ENCODE measurements at regions not wholly inside any gene's neighbourhood (a gene's known extent, or its start where the extent isn't known, plus 50 kb on each side); places are given as distances from the start of the nearest gene placed in this dataset.

- H3K4me3 ChIP-seq (replicated peaks in 1 of 3; ENCODE audit: low read depth in 2 of 3, low read length in 3 of 3) = no peak overlapping the region
Measured at GRCh38 chr6:11473008-11473740, 64.4 kb upstream of the TMEM170B start.

GRCh38 chr6:11471261-11471660 is 66.3 kb upstream of the TMEM170B start:
- H4K20me1 ChIP-seq (ENCODE audit: insufficient read depth, low read length) = no peaks in the 10 kb centered on the region
- Mint-ChIP-seq H3K36me3 (peaks cover 0 to 3% of the 10 kb centered on the region in 2 donors), H3K4me3 (no peak overlapping the region), H3K9me3 (peaks cover 0 to 4% (median 0%) of the 10 kb centered on the region in 7 donors), H3K27ac (no peak overlapping the region), H3K27me3 (ENCODE audit: low read depth in 3 of 3) (peaks cover 0 to 3% (median 3%) of the 10 kb centered on the region in 3 donors), H3K4me1 (no peaks in the 10 kb centered on the region)
- H3K27ac ChIP-seq (ENCODE audit: low read depth in 1 of 2, low read length in 2 of 2) = no peak overlapping the region
- H3K4me2 ChIP-seq (replicated peaks; ENCODE audit: extremely low read depth, low read length, poor library complexity, severe bottlenecking) = no peak overlapping the region
- H3K9me3 ChIP-seq (replicated peaks in 1 of 2; ENCODE audit: control insufficient read depth in 1 of 2, insufficient read depth in 1 of 2, low read length in 2 of 2) = no peaks in the 10 kb centered on the region
- H3K79me2 ChIP-seq (ENCODE audit: insufficient read depth, low read length) = no peaks in the 10 kb centered on the region
- no peak overlapping the region for H2AFZ ChIP-seq (ENCODE audit: insufficient read depth, low read depth, low read length, poor library complexity, severe bottlenecking)
- no peak for TF ChIP-seq CTCF (IDR thresholded peaks at IDR 0.05)
- H3K4me1 ChIP-seq (ENCODE audit: control insufficient read depth in 1 of 2, insufficient read depth in 2 of 2, low read length in 2 of 2) = no peaks in the 10 kb centered on the region
- no peaks in the 10 kb centered on the region for H3K36me3 ChIP-seq (replicated peaks in 1 of 2; ENCODE audit: control insufficient read depth in 1 of 2, insufficient read depth in 2 of 2, low read length in 2 of 2)
- no peak for DNase-seq
- 100% methylated on average over 3 of the region's 4 CpGs for WGBS (ENCODE audit: insufficient coverage)
- H3K9ac ChIP-seq (ENCODE audit: insufficient read depth, low read length, poor library complexity, severe bottlenecking) = no peak overlapping the region
- intact Hi-C loops (cut with micrococcal nuclease) = no loop called here
- no peaks in the 10 kb centered on the region for H3K27me3 ChIP-seq (ENCODE audit: control insufficient read depth in 2 of 2, insufficient read depth in 2 of 2, low read length in 2 of 2)
- H3K4me3 ChIP-seq (replicated peaks in 1 of 3; ENCODE audit: low read depth in 2 of 3, low read length in 3 of 3) = no peak overlapping the region

More at GRCh38 chr6:11473008-11473740, 64.4 kb upstream of the TMEM170B start:
- H3K9ac ChIP-seq (ENCODE audit: insufficient read depth, low read length, poor library complexity, severe bottlenecking) = no peak overlapping the region
- Mint-ChIP-seq H3K9me3 (peaks cover 0 to 4% (median 0%) of the 10 kb centered on the region in 7 donors), H3K36me3 (peaks cover 0 to 3% of the 10 kb centered on the region in 2 donors), H3K27ac (no peak overlapping the region), H3K27me3 (ENCODE audit: low read depth in 3 of 3) (peaks cover 0 to 4% (median 0%) of the 10 kb centered on the region in 3 donors), H3K4me1 (peaks cover 1% of the 10 kb centered on the region), H3K4me3 (no peak overlapping the region)
- intact Hi-C loops (cut with micrococcal nuclease) = no loop called here
- no peaks in the 10 kb centered on the region for H4K20me1 ChIP-seq (ENCODE audit: insufficient read depth, low read length)
- H3K4me2 ChIP-seq (replicated peaks; ENCODE audit: extremely low read depth, low read length, poor library complexity, severe bottlenecking) = no peak overlapping the region
- H2AFZ ChIP-seq (ENCODE audit: insufficient read depth, low read depth, low read length, poor library complexity, severe bottlenecking) = no peak overlapping the region
- no peaks in the 10 kb centered on the region for H3K36me3 ChIP-seq (replicated peaks in 1 of 2; ENCODE audit: control insufficient read depth in 1 of 2, insufficient read depth in 2 of 2, low read length in 2 of 2)
- 96% methylated on average over 13 of the region's 16 CpGs for WGBS (ENCODE audit: insufficient coverage)
- DNase-seq = no peak
- H3K79me2 ChIP-seq (ENCODE audit: insufficient read depth, low read length) = no peaks in the 10 kb centered on the region
- no peak overlapping the region for H3K27ac ChIP-seq (ENCODE audit: low read depth in 1 of 2, low read length in 2 of 2)
- no peaks in the 10 kb centered on the region for H3K4me1 ChIP-seq (ENCODE audit: control insufficient read depth in 1 of 2, insufficient read depth in 2 of 2, low read length in 2 of 2)
- H3K27me3 ChIP-seq (ENCODE audit: control insufficient read depth in 2 of 2, insufficient read depth in 2 of 2, low read length in 2 of 2) = no peaks in the 10 kb centered on the region
- no peaks in the 10 kb centered on the region for H3K9me3 ChIP-seq (replicated peaks in 1 of 2; ENCODE audit: control insufficient read depth in 1 of 2, insufficient read depth in 1 of 2, low read length in 2 of 2)
- TF ChIP-seq CTCF (IDR thresholded peaks at IDR 0.05) = no peak
